GM06990 (cell line): ENCODE measurements at regions not wholly inside any gene's neighbourhood (a gene's known extent, or its start where the extent isn't known, plus 50 kb on each side); places are given as distances from the start of the nearest gene placed in this dataset.
"Not testable (repeated sequence)": the region's sequence is repeated elsewhere in the genome, so short reads cannot be mapped to it uniquely, and the experiment has no call there.

Experiments used
- DNase-seq: peaks from one replicate; pipeline ENCODE4 v3.0.0-alpha.2; 2011; ENCODE audit not compliant: insufficient read length; ENCODE audit errors: extremely low read depth
- H3K27me3 ChIP-seq: replicated peaks from 2 replicates; pipeline ENCODE4 v1.6.0; 2011; ENCODE audit warnings: low read length; ENCODE audit not compliant: control insufficient read depth, insufficient read depth
- H3K36me3 ChIP-seq: 2 replicates; pipeline ENCODE4 v1.5.1; 2011; ENCODE audit warnings: low read length; ENCODE audit not compliant: control insufficient read depth, insufficient read depth
- H3K4me3 ChIP-seq: replicated peaks from 2 replicates; pipeline ENCODE4 v1.5.1; 2011; ENCODE audit warnings: low read depth, mild to moderate bottlenecking, control low read depth, low read length
- CTCF ChIP-seq: IDR thresholded peaks from 2 replicates; pipeline ENCODE4 v1.5.1; 2011; ENCODE audit warnings: low read length, control low read depth, mild to moderate bottlenecking, inconsistent platforms; ENCODE audit not compliant: insufficient read depth, poor library complexity, severe bottlenecking

- H3K27me3 ChIP-seq: no peaks in the 10 kb centered on the region
- no peak for DNase-seq
- no peak for TF ChIP-seq CTCF
- no peak overlapping the region for H3K4me3 ChIP-seq
- no peaks in the 10 kb centered on the region for H3K36me3 ChIP-seq
These were observed 229.1 kb downstream of the DEPDC1B start for GRCh38 chr5:60470881-60471280.

- no peak for TF ChIP-seq CTCF
- Histone ChIP-seq H3K27me3 (no peaks in the 10 kb centered on the region), H3K36me3 (no peaks in the 10 kb centered on the region), H3K4me3 (no peak overlapping the region)
- no peak for DNase-seq
These were observed 230.7 kb downstream of the DEPDC1B start for GRCh38 chr5:60469286-60469685.

GRCh38 chr5:60463179-60463868, 236.6 kb downstream of the DEPDC1B start:
- Histone ChIP-seq H3K36me3 (no peaks in the 10 kb centered on the region), H3K4me3 (no peak overlapping the region), H3K27me3 (no peaks in the 10 kb centered on the region)
- DNase-seq: no peak
- TF ChIP-seq CTCF: no peak

- DNase-seq: no peak
- no peak overlapping the region for H3K4me3 ChIP-seq
- no peaks in the 10 kb centered on the region for H3K36me3 ChIP-seq
- no peak for TF ChIP-seq CTCF
- H3K27me3 ChIP-seq: no peaks in the 10 kb centered on the region
These were observed 241.3 kb downstream of the DEPDC1B start for GRCh38 chr5:60458666-60459065.

GRCh38 chr5:60457233-60457632, 242.7 kb downstream of the DEPDC1B start:
- no peaks in the 10 kb centered on the region for H3K27me3 ChIP-seq
- TF ChIP-seq CTCF: no peak
- no peak overlapping the region for H3K4me3 ChIP-seq
- H3K36me3 ChIP-seq: no peaks in the 10 kb centered on the region
- no peak for DNase-seq

GRCh38 chr5:60455589-60455988, 244.4 kb downstream of the DEPDC1B start:
- no peak overlapping the region for H3K4me3 ChIP-seq
- TF ChIP-seq CTCF: no peak
- H3K27me3 ChIP-seq: no peaks in the 10 kb centered on the region
- H3K36me3 ChIP-seq: no peaks in the 10 kb centered on the region
- no peak for DNase-seq

- H3K27me3 ChIP-seq, H3K4me3 ChIP-seq, H3K36me3 ChIP-seq, DNase-seq: not testable (repeated sequence)
These were observed 245.7 kb downstream of the DEPDC1B start for GRCh38 chr5:60454277-60454676.
